GM12874 (cell line): ENCODE measurements at regions not wholly inside any gene's neighbourhood (a gene's known extent, or its start where the extent isn't known, plus 50 kb on each side); places are given as distances from the start of the nearest gene placed in this dataset.

Source experiments
- CTCF ChIP-seq: IDR thresholded peaks from 2 replicates; pipeline ENCODE4 v1.5.1; 2011; ENCODE audit warnings: low read depth, mild to moderate bottlenecking, control low read depth, low read length, moderate library complexity; ENCODE audit not compliant: insufficient read depth

GRCh38 chr22:49574881-49575702 lies 252.6 kb downstream of the BRD1 start:
- TF ChIP-seq CTCF, result no peak

- no peak for TF ChIP-seq CTCF
Measured at GRCh38 chr22:49574205-49574880, 253.3 kb downstream of the BRD1 start.

- no peak for TF ChIP-seq CTCF
Measured at GRCh38 chr22:49573109-49573765, 254.4 kb downstream of the BRD1 start.

- TF ChIP-seq CTCF, result no peak
Measured at GRCh38 chr22:49571326-49571725, 256.3 kb downstream of the BRD1 start.

GRCh38 chr22:49570032-49570848 lies 257.4 kb downstream of the BRD1 start:
- TF ChIP-seq CTCF, result no peak

GRCh38 chr22:49569286-49570031 lies 258.2 kb downstream of the BRD1 start:
- no peak for TF ChIP-seq CTCF
